HG02798 (cell line): ENCODE measurements at regions not wholly inside any gene's neighbourhood (a gene's known extent, or its start where the extent isn't known, plus 50 kb on each side); places are given as distances from the start of the nearest gene placed in this dataset.

Experiments
- ATAC-seq: cut with Tn5 transposase; IDR thresholded peaks from one replicate; pipeline ENCODE4 v1.9.1; 2021; ENCODE audit warnings: mild to moderate bottlenecking; ENCODE audit not compliant: unreplicated experiment, poor library complexity

- no peak for ATAC-seq
Observed at GRCh38 chr4:73001885-73002284, 67.6 kb downstream of the COX18 start.

- ATAC-seq: no peak
Observed at GRCh38 chr4:72997409-72997808, 72.1 kb downstream of the COX18 start.

- ATAC-seq: no peak
Observed at GRCh38 chr4:72994670-72995069, 74.8 kb downstream of the COX18 start.

- ATAC-seq: no peak
Observed at GRCh38 chr4:72993876-72994275, 75.6 kb downstream of the COX18 start.

- ATAC-seq: no peak
Observed at GRCh38 chr4:72991873-72992272, 77.6 kb downstream of the COX18 start.

GRCh38 chr4:72987741-72988729 is 81.5 kb downstream of the COX18 start:
- ATAC-seq: no peak

GRCh38 chr4:72984351-72984750 is 85.2 kb downstream of the COX18 start:
- no peak for ATAC-seq

GRCh38 chr4:72983709-72984108 is 85.8 kb downstream of the COX18 start:
- ATAC-seq: no peak

GRCh38 chr4:72977936-72978485 is 91.5 kb downstream of the COX18 start:
- no peak for ATAC-seq

- ATAC-seq: no peak
Observed at GRCh38 chr4:72975488-72975784, 94.1 kb downstream of the COX18 start.

GRCh38 chr4:72974694-72975487 is 94.6 kb downstream of the COX18 start:
- no peak for ATAC-seq

GRCh38 chr4:72971572-72971971 is 97.9 kb downstream of the COX18 start:
- ATAC-seq: no peak

- no peak for ATAC-seq
Observed at GRCh38 chr4:72970756-72971155, 98.8 kb downstream of the COX18 start.

- no peak for ATAC-seq
Observed at GRCh38 chr4:72969976-72970375, 99.5 kb downstream of the COX18 start.

GRCh38 chr4:72966652-72967051 is 102.9 kb downstream of the COX18 start:
- peak; percentile 85 for ATAC-seq

GRCh38 chr4:72959411-72959810 is 110.1 kb downstream of the COX18 start:
- no peak for ATAC-seq

GRCh38 chr4:72954811-72955210 is 114.7 kb downstream of the COX18 start:
- no peak for ATAC-seq

GRCh38 chr4:72953571-72953970 is 115.9 kb downstream of the COX18 start:
- ATAC-seq: no peak

GRCh38 chr4:72951628-72952027 is 117.9 kb downstream of the COX18 start:
- no peak for ATAC-seq

GRCh38 chr4:72951147-72951546 is 118.4 kb downstream of the COX18 start:
- no peak for ATAC-seq

- no peak for ATAC-seq
Observed at GRCh38 chr4:72948080-72948479, 121.4 kb downstream of the COX18 start.
